NCI-H2029 treated with DMSO at 0.1 percent for 48 hours (cell line): ENCODE measurements at regions not wholly inside any gene's neighbourhood (a gene's known extent, or its start where the extent isn't known, plus 50 kb on each side); places are given as distances from the start of the nearest gene placed in this dataset.

ENCODE experiments used
- DNase-seq: peaks from one replicate; lab custom pipeline; 2025; lab: John Stamatoyannopoulos, UW

DNA sequence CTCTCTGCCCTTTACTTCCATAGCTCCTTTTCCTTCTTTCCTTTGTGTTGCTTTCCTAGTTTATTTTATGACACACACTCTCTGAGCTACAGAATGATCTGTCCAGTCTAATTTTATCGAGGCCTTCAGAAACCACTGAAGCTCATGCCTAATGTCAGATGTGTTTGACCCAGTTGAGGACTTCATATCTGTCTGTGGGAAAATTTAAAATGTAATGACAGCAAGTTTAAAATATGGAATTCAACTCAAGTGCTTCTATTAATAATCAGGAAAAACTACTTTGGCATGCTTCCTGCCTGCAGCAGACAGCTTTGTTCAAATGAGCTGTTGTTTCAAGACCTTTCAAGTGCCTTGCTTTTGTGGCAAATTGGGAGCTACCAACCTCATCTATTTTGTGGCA is 261.8 kb upstream of the MTNR1B start:
- peak; percentile 46 for DNase-seq

- DNase-seq, result no peak
Measured at GRCh38 chr11:92709329-92709728, 260.1 kb upstream of the MTNR1B start.

- peak; percentile 6 for DNase-seq
Measured at GRCh38 chr11:92711926-92712325, 257.5 kb upstream of the MTNR1B start.

GRCh38 chr11:92714111-92714510 is 255.3 kb upstream of the MTNR1B start:
- no peak for DNase-seq

- no peak for DNase-seq
Measured at GRCh38 chr11:92717240-92717639, 252.2 kb upstream of the MTNR1B start.

DNA sequence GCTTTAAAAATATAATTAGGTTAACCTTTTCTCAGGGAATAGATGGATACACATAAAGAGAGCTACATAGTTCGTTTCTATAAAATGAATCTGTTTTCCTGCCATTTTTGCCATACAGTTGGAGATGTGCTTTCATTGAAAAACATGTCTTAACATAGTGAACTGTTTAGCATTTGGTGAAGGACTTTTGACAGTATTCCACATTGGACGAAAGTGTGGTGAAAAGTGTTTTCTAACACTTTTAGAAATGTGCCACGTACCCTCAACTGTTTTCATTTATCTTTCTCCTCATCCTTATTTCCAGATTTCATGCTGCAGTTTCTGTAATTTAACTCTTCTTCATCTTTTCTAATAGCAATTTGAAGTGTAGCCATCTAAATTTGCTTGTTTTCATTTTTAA is 249.1 kb upstream of the MTNR1B start:
- DNase-seq, result no peak

- DNase-seq, result no peak
Measured at GRCh38 chr11:92725352-92725751, 244.1 kb upstream of the MTNR1B start.

DNA sequence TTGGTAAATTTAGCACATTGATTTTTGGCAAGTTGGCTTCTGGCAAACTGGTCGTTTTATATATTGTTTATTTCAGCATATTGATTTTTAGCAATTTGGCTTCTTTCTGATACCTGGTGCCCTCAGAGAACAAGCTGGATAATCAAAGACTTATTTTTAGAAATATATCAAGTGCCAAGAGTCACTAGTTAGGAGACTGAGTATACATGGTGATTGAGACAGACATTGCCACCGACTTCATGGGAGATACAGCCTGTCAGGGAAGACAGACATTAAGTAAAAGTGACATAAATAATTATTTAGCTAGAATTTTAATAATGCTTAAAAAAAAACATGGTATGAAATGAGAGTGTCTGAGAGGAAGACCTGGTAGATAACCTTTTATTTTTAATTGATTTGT is 242.3 kb upstream of the MTNR1B start:
- DNase-seq, result no peak

- no peak for DNase-seq
Measured at GRCh38 chr11:92727769-92728168, 241.7 kb upstream of the MTNR1B start.

GRCh38 chr11:92728628-92729027 is 240.8 kb upstream of the MTNR1B start:
- no peak for DNase-seq

DNA sequence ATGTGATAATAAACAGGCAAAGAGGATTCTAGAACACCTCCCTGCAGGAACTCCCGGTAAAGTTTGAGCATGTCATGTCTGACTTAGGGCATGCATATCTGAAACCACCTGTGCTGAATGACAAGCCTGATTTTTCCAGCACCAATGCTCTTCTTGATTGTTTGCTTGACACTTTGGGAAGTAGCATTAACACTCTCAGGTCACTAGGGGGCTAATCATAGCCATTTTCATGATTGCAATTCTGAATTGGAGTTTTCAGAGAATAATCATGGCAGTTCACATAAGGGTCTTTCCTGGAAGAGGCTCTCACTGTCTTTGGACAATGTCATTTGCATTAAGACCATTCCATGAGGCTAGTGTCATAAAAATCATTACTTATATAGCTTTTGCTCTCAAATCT is 234.4 kb upstream of the MTNR1B start:
- DNase-seq, result no peak

DNA sequence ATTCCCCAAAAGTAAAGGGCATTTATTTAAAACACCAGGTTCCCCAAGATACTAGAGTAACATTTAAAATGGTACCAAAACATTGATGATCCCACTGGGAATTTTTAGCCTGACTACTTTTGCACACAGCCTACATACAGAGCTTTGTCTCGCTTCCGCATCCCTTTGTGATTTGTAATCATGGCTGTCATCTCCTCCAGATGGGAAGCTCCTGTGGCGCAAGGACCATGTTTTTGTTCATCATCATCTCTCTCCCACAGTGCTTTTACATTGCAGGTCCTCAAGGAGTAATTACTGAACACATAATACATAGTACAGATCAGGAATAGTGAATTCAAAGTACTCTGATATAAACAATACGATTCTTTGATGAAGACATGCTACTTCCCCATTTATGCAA is 231.2 kb upstream of the MTNR1B start:
- DNase-seq, result no peak

GRCh38 chr11:92739041-92739440 is 230.4 kb upstream of the MTNR1B start:
- no peak for DNase-seq

- no peak for DNase-seq
Measured at GRCh38 chr11:92739491-92739890, 230.0 kb upstream of the MTNR1B start.

DNA sequence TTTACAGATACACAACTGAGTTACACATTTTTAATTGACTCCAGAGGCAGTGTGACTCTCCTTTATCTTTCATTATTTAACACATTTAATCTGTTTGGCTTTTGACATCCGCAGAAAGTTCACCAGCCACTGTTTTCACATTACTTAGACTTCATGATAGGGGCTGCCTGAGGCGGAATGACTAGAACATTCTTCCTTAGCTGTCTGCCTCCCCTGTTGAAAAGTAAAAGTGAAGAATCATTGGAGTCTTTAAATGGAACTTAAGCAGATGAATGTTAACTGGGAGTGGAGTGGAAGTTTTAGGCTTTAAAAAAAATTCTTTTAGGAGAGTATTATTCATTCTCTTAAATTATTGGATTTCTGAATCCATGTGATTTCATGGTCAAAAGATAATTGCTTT is 229.2 kb upstream of the MTNR1B start:
- no peak for DNase-seq

GRCh38 chr11:92744929-92745585 is 224.4 kb upstream of the MTNR1B start:
- DNase-seq, result no peak

GRCh38 chr11:92750794-92751193 is 218.7 kb upstream of the MTNR1B start:
- no peak for DNase-seq

GRCh38 chr11:92751594-92751993 is 217.9 kb upstream of the MTNR1B start:
- no peak for DNase-seq

- DNase-seq, result no peak
Measured at GRCh38 chr11:92752122-92752521, 217.3 kb upstream of the MTNR1B start.

DNA sequence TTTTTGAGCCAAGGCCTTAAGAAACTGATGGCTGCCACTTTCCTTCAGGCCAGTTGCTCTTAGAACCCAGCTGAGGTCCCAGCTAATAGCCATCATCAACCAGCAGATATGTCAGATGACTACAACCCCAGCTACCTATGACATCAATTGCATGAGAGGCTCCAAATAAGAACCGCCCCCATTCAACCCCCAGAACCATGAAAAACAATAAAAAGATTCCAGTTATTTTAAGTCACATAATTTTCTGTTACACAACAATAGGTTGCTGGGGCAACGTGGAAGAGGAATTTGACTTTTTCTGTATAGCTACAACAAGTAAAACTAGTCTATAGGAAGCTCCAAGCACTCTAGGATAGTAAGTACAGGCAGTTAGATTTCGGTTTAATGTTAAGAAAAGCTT is 216.3 kb upstream of the MTNR1B start:
- no peak for DNase-seq

- no peak for DNase-seq
Measured at GRCh38 chr11:92758241-92758780, 211.1 kb upstream of the MTNR1B start.

DNA sequence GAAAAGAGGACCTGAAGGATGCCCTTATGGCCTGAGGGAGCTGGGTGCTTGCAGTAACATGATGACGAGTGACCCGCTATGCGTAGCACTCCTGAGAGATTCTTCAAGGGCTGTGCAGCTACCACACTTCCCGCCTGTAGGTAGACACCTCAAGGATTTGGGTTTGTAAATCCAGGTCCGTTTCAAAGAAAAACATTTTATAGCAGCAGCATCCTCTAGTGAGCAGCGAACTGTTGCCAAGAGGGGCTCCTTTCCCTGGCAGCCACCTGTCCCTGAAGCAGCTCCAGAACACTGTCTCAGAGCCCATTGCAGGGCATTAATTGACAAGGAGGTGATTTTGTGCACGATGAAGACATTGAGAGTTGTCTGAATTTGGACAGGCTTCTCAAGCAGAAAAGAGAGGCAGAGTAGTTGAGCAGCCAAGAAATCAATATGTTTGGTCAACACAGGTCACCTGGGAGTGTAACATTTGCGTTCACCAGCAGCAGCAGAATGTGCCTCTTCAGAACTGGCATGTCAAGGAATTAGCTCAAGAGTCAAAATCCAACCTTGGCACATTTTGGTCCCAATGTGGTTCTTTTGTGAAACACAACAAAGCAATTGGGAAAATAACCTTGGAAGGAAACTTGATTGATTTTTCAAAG is 209.8 kb upstream of the MTNR1B start:
- peak; percentile 40 for DNase-seq

- no peak for DNase-seq
Measured at GRCh38 chr11:92762121-92762540, 207.3 kb upstream of the MTNR1B start.

DNA sequence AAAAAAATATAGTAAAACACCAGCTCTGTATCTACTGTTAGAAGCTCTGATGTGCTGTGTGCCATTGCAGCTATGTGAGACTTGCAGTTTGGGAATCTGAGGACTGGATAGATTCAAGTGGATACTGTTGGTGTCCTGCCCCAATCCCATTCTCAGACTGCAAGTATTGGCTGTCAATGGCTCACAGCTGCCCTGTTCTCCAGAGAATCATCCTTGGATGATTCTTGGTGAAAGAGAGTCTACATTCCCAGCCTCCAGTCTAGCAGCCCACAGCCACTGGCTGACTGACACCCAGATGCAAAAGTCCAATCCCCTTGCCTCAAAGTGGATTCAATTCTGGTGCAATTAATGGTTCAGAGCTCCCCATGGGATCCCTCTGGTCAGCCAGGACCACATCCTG is 206.1 kb upstream of the MTNR1B start:
- DNase-seq, result no peak
